ELF-1 (cell line): ENCODE measurements at regions not wholly inside any gene's neighbourhood (a gene's known extent, or its start where the extent isn't known, plus 50 kb on each side); places are given as distances from the start of the nearest gene placed in this dataset.
A peak's percentile ranks its signal among the peaks of the same experiment; 100 is the strongest.

ENCODE experiments used
- DNase-seq: peaks from one replicate; pipeline ENCODE4 v3.0.0-alpha.2; 2016; ENCODE audit warnings: low read depth, low spot score

DNA sequence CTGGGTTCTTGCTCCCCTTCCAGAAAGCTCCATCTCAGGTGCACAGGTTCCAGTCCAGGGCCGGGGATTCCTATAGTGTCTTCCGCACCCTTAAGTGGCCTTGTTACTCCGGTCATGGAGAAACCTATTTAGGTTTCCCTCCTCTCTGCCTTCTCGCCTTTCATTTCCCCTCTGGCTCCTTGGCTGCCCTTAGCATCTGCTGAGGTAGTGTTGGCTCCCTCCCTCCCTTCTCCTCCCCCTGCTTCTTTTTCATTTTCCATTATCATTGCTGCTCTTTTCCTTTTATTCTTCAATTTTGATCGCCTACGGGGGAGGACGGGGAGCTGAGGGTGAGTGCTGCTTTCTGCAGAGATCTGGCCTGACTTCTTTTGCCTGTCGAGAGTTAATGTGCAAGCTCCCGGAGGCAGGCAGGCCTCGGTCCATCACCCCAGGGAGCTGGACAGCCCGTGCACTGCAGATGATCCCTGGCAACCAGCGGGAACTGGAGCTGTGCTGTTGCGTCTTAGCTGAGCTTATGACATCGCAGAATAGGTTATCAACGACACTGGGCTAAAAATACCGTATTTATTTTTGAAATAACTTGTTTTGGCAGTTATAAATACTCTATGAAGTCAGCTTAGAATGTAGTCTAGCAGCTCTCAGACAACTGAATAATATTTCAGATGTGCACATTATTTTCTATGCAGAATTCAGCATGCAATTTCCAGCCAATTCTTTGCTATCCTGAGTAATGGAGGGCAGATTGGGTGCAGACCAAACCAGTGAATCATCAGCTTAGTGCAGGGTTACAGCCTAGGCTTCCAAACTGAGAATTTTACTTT lies 141.9 kb downstream of the SLC4A3 start:
- no peak for DNase-seq

DNA sequence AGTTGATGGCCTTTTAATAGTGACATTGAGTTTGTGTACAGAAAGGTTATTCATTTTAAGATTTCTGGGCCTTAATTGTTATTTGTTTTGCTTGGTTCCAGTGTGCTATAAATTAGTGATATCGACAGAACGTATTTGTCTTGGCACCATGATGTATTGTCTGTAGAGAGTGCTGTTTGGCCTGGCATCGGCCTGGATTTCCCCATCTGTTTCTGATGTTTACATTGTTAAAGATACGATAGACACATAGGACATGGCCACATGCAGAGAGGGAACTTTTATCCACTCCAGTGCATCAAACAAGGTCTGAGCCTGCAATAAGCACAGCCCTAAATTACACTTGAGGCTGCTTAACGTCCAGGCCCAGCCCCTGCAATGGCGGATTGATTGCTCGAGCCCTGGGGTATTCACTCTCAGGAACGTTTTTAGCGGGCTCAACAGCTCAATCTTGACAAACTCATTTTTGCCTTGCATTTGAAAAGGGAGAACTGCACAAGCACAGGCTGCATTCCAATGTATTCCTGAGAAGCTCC lies 144.7 kb downstream of the SLC4A3 start:
- DNase-seq: peak; percentile 79

DNA sequence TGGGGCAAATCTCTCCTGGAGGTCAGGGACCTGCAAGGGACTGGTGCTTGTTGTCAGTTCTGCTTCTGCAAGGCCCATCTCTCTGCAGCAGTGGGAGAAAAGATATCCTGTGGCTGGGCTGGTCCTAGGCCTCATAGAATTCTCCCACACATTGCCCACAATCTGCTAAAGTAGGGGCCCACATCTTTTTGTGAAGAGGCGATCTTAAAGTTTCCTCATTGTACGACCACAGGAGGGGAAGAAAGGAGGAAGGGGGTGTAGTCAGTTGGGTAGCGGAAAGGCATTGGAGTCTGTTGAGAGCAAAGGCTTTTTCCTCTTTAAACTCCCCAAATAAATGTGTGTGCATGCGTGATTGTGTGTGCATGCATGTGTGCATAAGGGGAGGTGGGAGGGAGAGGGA lies 145.3 kb downstream of the SLC4A3 start:
- no peak for DNase-seq

DNA sequence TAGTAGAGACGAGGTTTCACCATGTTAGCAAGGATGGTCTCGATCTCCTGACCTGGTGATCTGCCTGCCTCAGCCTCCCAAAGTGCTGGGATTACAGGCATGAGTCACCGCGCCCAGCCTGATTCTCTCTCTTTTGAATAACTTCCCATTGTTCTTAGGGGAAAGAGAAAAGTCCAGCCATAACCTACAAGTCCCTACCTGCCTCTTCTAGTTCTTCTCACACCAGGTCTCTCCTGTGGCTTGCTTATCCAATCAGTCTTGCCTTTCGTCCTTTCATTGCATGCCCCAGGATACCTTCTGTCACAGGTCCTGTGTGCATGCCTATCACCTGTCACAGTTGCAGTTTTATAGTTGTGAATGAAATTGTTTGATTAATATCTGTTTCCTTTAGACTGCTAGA lies 148.1 kb downstream of the SLC4A3 start:
- no peak for DNase-seq

DNA sequence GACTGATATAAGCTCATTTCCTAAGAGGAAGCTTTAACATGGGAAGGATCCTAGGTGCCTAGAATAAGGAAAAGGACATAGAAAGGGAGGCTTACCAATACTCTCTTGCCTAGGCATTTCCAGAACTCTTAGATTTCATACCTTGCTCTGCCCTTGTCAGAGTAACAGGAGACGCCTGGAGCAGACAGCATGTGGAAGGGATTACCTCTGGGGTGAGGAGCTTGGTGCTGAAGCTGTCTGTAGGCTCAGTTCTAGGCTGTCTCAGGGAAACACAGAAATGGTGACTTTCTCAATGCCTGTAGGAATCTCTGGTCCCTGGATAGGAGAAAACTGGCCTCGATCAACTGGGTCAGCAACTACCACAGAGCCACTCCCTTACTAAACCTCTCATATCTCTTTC lies 150.0 kb downstream of the SLC4A3 start:
- DNase-seq: no peak

DNA sequence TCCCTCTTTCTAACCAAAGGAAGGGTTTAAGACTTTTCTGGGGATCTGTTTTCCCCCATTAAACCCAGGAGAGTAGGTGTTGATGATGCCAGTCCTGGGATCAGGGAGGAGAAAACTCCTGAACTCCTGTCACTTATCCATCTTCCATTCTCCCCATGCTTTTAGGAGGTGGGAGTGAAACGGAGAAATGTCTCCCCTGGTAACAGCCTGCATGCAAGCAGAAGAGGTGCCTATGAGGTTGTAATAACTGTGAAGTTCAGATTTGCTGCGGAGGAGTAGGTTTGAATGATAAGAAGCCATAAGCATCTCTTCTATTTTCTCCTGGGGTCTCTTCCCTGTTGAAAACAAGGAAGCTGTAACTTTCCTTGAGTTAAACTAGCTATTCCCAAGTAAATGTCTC lies 150.8 kb downstream of the SLC4A3 start:
- no peak for DNase-seq

DNA sequence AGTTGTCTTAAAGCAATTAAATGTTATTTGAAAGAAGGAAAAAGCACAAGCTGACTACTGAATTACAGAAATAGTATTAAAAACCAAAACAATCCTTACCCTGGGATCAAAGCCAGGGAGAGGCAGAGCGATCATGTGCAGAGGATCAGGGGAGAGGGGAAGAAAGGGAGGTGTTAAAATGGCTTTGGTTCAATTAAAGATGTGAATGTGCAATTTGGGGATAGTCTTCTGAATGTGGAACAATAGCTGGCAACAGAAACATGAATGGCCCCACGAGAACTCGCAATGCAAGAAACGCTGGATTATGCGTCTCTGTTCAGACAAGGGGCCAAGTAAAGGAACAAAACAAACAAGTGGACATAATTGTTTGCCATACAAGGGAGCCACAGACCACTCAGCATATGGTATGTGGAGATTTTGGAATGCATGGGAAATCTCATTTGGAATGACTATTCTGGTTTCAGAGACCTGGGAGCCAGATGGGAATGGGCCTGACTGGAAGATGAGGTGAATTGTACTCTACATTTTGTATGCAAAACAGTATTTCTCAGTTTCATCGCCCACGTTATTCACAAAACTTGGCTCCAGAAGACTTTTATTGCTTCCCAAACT lies 155.4 kb downstream of the SLC4A3 start:
- no peak for DNase-seq

DNA sequence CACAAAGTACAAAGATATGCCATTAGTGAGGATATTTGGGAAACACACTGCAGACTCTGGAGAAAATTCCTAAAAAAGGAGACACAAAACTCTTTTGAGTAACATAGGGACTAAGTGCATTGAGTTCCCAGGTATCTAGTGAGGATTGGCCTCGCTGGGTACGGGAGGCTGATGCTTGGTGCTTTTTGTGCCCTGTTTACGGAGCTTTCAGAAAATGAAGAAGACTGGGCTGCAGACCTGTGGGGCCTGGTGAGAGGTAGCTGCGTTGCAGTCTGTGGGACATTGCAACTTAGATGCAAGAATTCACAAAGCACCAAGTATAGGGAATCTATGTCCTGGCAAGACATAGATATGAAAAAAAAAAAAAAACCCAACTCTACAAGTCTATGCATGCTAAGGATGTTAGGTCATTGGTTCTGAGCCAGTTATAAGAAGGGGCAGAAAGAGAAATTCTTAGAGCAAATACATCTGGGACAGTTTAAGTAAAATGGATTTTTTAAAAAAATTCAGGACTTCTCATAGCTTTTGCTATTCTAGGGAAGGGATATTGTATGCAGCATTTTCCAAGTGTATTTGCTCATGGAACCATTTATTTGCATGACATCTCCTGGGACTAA lies 156.0 kb downstream of the SLC4A3 start:
- no peak for DNase-seq

DNA sequence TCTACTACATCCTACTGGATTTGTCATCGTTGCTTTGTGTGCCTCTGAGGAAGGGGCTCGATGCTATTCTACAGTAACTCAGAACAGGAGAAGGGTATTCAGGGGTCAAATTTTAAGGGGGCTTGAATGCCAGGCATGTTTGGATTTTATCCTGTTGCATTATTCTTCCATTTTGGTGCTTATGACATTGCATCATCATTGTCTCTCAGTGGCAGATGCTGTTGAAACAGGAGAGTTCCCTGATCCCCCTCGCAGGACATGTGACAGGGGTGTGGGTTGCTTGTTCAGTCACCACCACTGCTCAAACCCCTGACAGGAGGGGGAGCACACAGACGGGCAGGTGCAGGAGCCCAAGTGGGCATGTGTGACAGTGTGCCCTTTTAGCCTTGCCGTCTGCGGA lies 156.7 kb downstream of the SLC4A3 start:
- DNase-seq: no peak

DNA sequence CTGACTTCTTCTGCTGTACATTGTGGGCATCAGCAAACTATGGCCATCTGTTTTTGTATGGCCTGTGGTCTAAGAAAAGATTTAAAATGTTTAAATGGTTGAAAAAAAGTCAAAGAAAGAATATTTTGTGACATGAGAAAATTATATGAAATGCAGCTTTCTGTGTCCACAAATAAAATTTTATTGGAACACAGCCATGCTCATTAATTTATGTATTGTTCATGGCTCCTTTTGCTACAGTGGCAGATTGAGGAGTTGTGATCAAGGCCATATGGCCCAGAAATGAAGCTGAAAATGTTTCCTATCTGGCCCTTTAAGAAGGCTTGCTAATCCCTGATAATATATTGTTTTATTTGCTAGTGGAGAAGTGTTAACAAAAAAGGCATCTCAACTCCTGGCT lies 162.0 kb downstream of the SLC4A3 start:
- no peak for DNase-seq

DNA sequence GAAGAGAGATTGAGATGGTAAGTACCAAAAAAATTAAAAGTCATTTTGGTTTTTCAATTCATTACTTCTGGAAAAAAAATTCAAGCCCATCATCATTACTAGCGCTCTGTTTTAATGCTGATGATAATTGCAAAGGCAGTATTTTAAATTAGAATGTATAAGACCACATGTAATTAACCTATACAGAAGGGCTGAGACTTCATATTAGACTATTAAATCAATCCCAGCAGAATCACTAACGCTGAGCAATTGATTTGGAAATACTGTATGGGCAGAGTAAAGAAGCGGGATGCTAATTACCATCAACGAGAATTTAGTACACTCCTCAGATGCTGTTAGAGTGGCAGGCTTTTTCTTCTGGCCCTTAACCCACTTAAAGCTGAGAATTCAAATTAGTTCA lies 165.0 kb downstream of the SLC4A3 start:
- DNase-seq: no peak

DNA sequence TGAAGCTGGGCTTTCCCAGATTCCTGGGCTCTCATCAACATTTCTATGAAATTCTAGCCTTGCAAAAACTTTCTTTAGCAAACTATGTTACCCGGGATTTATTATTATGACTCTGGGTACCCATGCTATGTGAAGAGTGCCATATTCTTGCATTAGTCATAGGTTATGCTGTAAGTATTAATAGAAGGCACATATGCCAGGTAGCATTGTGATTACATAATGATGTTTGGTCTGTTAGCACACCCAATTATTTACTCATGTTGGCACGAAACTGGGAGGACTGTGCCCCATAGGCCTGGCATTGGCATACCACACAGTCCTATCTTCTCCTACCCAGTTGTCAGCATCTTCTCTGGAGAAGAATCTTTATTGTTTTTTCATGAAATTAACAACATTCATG lies 171.0 kb downstream of the SLC4A3 start:
- DNase-seq: no peak

DNA sequence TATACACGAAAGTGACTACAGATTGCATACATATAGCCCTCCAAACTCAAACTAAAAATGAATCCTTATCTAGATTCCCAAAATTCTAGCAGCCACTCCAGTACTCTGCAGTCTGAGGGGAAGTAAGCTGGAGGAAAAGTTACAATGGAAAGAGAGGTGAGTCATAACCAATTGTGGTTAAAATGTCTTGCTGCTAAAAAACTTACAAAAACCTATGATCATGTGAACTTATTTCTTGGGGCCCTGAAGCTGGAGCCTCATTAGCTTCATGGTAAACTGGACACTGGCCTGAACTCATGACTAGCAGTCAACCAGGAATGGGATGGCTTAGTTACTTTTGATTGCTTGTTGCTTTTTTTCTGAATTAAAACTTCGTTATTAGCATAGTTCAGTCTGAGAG lies 175.9 kb downstream of the SLC4A3 start:
- DNase-seq: no peak

DNA sequence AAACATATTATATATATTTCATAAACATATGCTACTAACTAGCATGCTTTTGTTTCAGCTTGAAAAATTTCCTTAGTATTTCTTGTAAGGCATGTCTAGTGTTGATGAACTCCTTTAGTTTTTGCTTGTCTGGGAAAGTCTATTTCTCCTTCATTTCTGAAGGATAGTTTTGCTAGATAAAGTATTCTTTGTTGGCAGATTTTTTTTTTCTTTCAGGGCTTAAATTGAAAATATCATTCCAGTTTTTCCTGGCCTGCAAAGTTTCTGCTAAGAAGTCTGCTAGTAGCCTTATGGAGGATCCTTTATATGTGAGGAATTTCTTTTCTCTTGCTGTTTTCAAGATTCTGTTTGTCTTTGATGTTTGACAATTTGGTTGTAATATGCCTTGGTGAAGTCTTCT lies 183.5 kb downstream of the SLC4A3 start:
- no peak for DNase-seq

DNA sequence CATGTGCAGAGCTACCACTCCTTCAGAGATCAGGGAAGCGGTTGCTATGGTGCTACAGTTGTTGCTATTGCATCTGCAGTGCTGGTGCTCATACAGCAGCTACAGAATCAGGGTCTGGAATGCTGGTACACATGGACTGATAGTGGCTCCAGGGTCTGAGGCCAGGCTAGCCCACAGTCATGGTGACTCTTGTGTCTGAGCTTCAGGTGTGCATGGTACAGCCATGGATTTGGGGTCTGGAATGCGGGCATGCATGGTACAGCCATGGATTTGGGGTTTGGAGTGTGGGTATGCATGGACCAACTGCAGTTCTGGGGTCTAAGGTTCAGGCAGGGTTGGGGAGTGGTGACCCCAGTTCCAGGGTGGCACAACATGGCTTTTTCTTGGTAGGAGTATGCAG lies 185.2 kb downstream of the SLC4A3 start:
- no peak for DNase-seq

DNA sequence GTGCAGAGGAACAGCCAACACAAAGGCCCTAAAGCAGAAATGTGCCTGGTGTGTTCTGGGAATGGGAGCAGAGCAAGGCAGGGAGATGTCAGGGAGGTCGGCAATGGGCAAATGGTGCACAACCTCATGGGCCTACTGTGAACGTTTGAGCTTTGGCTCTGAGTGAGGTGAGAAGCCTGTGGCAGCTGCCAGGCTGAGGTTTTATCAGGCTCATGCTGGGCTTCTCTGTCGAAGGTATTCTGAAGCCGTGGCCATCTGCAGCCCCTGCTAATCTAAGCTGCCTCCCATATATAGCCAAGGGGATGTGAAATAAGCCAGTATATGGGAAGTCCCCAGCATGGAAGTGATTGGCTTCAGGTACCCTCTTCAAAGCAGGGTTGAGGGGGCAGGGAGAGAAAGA lies 193.3 kb downstream of the SLC4A3 start:
- DNase-seq: no peak

DNA sequence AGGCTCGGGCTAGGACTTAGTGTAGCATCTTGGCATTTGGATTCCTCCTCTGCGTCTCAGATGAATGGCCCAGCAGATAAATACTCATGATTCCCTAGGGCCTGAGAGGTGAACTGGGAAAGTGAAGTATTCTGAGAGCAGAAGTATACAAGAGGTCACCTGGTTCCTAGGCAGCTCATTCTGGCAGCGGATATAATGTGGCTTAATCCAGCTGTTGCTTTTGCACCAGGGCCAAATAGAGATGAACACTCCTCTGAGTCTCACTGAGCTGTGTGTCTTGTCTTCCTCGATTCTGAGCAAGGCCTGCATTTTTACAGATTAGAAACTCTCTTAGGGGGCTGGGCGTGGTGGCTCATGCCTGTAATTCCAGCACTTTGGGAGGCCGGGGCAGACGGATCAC lies 196.1 kb downstream of the SLC4A3 start:
- no peak for DNase-seq

DNA sequence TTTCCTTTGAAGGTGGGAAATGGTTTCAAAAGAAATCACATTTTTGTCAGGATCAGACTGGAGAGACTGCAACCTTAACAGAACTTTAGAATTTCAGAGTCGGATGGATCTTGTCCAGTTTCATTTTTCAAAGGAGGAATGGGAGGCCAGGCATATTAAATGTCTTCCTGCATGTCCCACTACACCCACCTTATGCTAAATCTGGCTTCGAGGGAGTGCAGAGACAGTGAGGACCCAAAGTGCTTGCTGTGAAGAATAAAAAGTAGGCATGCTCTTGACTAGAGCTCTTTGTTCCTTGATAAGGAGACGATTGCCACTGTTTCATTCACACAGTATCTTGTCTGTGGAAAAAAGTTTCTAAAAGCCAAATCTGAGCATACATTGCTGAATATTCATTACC lies 197.6 kb downstream of the SLC4A3 start:
- no peak for DNase-seq

DNA sequence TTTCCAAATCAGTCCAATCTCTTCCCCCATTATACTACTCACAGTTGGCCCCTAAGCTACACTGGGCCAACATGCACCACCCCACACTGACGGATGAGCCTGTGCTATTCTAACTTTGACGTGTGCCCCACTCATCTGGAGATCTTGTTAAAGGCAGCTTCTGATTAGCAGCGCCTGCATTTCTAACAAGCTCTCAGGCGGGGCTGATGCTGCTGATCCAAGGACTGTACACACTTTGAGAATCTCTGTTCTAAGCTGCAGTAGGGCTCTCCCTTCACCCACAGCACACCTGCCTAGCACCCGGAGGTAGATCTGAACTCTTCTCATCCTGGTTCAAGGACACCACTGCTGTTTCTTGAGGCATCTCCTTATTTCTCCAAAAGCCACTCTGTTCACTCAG lies 200.7 kb downstream of the SLC4A3 start:
- no peak for DNase-seq

DNA sequence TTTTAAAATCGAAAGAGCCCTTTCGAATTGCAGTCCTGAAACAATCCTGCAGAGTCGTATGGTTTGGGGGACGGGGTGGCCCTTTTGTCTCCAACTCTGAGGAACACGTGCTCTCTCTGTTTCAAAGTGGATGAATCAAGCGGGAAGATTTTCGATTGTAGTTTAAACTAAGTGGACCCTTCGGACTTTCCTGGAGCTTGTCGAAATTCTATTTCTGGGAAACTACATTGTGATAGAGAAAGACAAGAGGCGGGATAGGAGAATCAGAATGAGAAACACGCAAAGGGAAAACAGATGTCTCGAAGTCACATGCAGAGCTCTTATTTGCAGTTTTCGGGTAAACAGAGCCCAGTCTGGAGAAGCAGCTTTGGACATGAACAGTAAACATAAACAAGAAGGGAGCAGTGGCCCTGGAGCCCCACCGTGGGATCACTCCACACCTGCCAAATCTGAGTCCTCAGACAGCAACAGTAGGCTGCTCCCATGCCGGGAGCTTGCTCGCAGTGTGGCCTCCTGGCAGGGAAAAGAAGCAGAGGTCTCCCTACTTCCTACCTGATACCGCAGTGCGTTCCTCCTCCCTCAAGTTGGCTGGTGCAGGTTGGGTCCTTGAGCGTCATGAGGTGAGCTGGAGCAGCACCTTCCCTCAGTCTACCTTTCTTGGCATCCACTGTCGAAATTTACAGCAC lies 202.4 kb downstream of the SLC4A3 start:
- DNase-seq: no peak

DNA sequence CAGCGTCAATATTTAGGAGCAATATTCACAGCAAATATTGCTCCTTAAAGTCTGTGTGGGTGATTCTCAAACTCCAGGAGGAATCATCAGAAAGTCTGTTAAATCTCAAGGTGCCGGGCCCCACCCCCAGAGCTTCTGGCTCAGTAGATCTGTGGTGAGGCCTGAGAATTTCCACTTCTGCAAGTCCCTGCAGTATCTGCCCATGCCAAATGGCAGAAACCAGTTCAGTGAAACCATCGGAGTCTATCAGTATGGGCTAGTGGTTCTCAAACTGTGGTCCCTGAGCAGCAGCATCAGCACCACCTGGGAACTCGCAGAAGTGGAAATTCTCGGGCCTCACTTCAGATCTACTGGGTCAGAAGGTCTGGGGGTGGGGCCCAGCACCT lies 202.9 kb downstream of the SLC4A3 start:
- no peak for DNase-seq

DNA sequence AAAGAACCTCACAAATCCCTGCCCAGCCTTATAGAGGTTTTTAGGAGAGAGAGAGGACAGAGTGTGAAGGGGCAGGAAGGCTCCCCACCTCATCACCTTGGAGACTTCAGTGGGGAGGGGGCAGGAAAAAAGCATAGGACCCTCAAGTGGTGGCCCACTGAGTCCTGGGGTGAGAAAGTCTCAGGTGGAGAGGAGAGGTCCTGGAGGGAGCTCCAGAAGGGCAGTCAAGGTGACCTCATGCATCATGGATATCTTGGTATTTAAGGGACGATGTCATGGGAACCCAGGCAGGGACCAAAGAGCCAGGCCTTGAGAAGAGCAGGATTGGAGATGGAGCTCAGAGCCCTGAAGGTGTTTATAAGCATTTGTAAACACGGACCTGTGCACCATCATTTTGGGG lies 204.5 kb downstream of the SLC4A3 start:
- no peak for DNase-seq
